GM19025 (cell line): ENCODE measurements at regions not wholly inside any gene's neighbourhood (a gene's known extent, or its start where the extent isn't known, plus 50 kb on each side); places are given as distances from the start of the nearest gene placed in this dataset.

Experiments used
- ATAC-seq: cut with Tn5 transposase; IDR thresholded peaks from one replicate; pipeline ENCODE4 v1.9.1; 2021; ENCODE audit warnings: mild to moderate bottlenecking, low read depth, moderate library complexity; ENCODE audit not compliant: unreplicated experiment

DNA sequence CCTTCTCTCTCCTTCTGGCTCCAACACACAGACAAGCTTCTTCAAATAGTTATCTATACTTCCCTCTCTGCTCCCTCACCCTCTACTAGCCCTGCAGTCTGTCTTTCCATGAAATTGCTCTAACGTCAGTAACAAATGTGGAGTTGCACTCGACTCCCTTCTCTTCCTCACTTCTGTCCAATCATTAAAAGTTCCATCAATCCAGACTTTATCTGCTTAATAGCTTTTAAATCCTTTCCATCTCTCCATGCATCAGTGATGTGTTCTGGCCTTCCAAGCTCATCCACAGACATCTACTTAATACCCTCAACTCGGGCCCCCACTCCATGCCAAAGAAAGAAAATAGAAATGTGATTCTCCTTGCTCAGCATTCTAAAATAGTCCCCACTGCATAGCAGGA, 422.1 kb upstream of the CDH5 start:
- ATAC-seq: no peak

GRCh38 chr16:65940711-65941110, 425.8 kb upstream of the CDH5 start:
- no peak for ATAC-seq

DNA sequence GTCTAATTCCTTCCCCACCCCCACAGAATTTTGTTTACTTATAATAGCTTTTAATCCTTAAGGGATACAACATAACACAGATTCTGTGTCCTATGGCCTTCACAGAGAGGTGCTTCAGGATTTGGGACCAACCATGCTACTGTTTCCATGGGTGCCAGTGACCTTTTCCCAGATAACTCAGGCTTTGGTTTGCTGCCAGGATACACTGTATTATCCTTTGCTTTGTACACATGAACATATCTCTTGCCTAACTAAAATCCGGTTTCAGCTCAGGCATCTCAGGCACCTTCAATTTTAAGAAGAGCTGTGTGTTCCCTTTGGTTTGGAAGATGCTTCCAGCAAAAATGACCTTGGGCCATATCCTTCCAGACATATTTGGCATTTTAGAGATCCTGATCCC, 428.4 kb upstream of the CDH5 start:
- no peak for ATAC-seq

GRCh38 chr16:65937455-65937854, 429.0 kb upstream of the CDH5 start:
- ATAC-seq: no peak

GRCh38 chr16:65936096-65936495, 430.4 kb upstream of the CDH5 start:
- no peak for ATAC-seq

- ATAC-seq: no peak
Observed at GRCh38 chr16:65934443-65934842, 432.0 kb upstream of the CDH5 start.

GRCh38 chr16:65933703-65934102, 432.8 kb upstream of the CDH5 start:
- ATAC-seq: no peak

- no peak for ATAC-seq
Observed at GRCh38 chr16:65932350-65933072, 434.0 kb upstream of the CDH5 start.

DNA sequence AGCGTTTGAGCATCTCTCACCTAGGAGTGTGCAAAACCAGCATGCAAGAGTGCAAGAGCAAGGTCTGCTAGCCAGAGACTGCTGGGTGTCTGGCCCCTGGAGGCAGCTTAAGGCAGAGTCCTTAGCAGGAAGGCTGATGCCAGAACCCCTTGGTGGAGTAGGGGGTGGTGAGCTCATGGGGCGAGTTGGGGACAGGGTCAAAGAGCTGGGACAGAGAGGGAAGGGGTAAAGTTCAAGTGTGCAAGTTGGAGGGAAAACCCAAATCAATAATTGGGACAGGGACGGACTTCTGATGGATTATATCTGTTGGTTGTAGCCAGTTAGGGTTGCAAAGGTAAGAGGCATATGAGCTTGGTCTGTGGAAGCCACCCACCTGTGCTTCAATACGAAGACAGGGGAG, 443.6 kb upstream of the CDH5 start:
- no peak for ATAC-seq

DNA sequence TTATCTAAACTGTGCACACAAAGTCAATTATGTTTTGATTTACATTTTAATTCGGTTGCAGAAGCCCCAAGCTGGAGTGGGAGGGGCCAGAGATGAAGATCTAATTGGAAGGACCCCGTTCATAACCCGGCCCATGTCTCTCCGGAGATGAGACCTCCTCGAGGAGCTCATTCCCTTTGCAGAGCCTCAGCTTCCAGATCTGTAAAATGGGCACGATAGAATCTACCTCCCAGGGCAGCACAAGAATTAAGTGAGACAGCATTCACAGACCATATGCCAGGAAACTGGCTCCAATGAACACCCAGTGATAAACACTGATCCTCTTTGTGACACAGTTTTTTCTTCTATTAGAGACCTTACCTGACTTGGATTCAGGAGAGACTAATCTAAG, 446.5 kb upstream of the CDH5 start:
- ATAC-seq: no peak

- ATAC-seq: no peak
Observed at GRCh38 chr16:65919145-65919985, 447.1 kb upstream of the CDH5 start.

GRCh38 chr16:65917466-65917865, 449.0 kb upstream of the CDH5 start:
- ATAC-seq: no peak

DNA sequence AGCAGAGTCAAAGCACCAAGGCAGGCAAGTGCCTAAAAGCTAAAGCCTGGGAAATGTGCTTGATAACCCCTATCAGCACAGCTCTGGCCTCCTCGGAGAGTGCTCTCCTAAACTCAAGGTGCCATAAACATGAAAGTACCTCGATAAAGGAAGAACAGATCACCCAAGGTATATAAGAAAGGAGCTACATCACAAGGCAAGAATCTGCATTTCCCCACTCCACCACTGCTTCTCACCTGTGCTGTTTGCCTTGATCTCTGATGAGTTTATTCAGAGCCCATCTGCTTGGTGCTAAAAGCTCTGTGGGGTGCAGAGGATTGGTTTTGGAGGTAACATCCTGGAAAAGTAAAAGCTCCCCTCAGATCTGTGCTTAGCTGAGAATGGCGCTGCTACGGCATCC, 449.5 kb upstream of the CDH5 start:
- ATAC-seq: no peak

DNA sequence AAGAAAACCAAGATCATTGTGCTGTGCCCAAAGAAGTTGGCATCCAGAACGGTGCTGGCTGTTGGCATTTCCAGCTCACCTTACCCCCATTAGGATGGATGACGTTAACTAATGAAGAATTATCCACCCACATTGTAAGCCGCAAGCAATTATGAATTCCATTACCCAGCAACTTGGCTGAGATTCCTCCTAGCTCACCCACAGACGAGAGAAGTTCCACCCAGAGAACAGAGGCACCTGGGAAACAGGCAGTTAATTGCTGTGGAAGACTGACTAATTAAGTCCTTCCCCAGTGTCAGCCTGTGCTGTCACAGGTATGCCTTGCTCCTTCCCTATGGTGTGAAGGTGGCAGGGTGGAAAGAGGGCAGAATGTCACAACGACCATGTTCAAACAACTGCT, 456.2 kb upstream of the CDH5 start:
- ATAC-seq: no peak

DNA sequence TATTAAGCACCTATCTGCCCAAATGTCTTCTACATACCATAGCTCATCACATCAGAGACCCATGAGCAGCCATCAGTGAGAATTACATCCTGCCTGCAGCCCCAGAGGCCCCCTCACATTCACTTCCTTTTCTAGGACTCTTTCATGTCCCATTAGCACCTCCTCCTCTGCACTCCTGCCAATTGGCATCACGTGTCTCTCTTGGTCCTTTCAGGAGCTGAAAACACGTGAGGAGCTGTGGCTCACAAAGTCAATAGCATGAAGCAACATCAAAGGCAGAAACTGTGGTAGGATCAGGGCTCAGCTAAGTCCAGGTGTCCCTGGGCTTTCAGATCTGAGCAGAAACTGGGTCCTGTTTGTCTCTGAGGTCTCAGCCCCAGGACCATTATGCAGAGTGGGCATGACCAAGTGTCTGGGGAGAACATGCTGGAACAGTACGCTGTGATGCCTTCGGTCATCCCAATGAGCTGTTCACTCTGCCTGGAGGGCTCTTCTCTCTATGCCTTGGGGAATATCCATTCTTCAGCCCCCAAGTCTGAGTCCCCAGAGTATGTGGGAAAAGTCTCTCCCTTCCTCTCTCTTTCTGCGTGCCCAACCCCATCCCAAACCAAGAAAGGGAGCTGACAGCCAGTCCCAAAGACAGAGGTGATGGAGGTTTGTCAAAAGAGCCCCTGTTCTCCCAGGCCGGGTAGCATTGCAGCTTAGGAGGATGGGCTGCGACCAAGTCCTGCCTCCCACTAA, 457.0 kb upstream of the CDH5 start:
- no peak for ATAC-seq

DNA sequence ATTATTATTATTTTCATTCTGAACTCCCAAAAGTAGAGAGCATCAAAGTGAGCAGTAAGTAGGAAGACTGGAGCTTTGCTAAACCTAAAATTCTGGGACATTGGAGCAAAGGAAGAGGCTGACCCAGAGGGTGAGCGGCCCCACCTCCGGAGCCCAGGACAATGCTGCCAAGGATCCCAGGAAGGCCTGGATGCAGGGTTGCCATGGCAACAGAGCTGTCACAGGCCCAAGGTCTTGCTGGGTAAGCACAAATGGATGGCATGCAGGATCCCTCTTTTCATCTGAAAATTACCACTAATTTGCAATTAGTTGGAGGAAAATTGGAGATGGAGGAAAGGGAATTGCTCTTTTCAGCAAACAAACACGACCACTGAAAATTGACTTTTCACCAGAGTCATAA, 457.9 kb upstream of the CDH5 start:
- no peak for ATAC-seq

DNA sequence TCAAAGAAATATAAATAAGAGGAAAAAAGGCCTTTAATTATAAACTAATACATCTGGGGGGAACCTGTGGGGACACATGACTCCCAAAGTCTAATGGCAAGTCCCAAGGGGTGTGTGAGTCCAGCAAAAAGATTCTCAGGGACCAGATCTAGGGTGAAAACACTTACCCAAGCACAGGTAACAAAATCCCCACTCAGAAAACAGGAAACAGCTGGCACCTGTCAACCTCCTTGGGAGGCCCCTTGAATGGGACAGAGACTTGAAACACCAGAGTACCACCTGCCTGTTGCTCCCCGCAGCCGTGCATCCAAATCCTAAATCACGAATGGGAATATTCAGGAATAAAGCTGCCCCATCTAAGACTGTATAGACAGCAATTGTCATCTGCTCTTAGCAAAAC, 461.2 kb upstream of the CDH5 start:
- ATAC-seq: no peak

DNA sequence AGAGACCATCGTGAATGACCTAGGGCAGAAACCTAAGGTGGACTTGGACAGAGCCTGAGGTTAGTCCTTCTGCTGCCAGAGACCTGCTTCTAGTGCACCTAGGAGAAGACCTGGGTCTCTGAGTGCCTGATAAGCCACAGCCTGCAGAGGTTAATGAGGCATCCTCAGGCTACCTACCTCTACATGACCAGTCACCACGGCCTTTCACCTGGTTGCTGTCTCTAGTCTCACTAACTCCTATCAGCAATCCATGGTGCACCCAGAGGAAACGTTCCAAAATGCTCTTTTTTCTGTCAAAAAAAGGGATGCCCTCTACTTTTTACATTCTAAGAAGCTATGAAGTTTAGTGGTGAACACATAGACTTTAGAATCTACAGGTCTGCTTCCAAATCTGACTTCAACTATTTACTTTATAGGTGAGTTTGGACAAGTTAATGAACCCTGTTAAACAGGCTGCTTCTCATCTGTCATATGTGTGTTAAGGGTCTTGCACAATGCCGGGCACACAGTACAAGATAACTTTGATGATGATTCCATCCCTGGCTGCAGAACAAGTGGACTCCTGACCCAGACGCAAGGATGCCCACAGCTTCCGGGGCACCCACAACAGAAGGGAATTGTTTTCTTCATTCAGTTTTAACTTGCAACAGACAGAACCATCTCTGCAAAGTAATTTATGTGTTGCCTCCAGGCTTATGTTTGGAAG, 469.9 kb upstream of the CDH5 start:
- no peak for ATAC-seq

DNA sequence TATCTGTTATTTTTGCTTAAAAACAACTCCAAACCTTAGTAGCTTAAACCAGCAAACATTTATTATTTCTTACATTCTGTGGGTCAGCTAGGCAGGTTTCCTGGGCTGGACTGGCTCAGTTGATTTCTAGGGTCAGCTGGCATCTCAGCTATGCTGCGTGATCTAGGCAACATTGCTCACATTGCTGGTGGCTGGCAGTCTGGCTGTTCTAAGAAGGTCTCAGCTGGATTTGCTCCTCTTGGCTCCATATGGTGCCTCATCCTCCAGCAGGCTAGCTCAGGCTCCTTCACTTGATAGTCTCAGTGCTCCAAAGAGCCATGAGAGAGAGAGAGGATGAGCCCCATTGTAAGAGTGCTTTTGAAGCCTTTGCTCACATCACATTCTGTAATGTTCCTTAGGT, 470.6 kb upstream of the CDH5 start:
- no peak for ATAC-seq

DNA sequence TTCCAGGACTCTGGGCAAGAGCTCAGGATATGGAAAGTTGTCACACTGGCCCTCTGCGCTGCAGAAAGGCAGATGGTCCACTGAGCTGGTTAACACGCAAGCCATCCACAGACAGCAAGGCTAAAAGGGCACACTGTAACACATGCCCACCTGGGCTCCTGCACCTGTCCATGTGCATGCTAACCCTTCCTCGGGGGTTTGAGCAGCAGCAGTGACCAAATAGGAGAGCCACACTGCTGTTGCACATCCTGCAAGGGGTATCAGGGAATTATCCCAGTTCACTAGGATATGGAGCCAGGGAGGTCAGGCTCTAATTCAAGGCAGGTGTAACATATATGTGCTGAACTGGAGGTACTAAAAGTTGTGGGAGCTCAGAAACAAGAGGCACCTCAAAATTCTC, 471.0 kb upstream of the CDH5 start:
- ATAC-seq: no peak

- no peak for ATAC-seq
Observed at GRCh38 chr16:65890203-65890602, 476.3 kb upstream of the CDH5 start.
